Activated T-helper 9 cell treated with anti-CD3 and anti-CD28 coated beads, Interleukin-2, amount 50 U/mL, for 16 hours (primary cell): ENCODE measurements at regions not wholly inside any gene's neighbourhood (a gene's known extent, or its start where the extent isn't known, plus 50 kb on each side); places are given as distances from the start of the nearest gene placed in this dataset.
"Not testable (repeated sequence)": the region's sequence is repeated elsewhere in the genome, so short reads cannot be mapped to it uniquely, and the experiment has no call there.

Experiments
- DNase-seq: peaks from one replicate; pipeline ENCODE4 v3.0.0-alpha.2; 2020; ENCODE audit warnings: low read depth

GRCh38 chr2:87485884-87486283 lies 262.0 kb upstream of the PLGLB2 start:
- DNase-seq, result not testable (repeated sequence)

- DNase-seq, result not testable (repeated sequence)
Measured at GRCh38 chr2:87486413-87486812, 261.5 kb upstream of the PLGLB2 start.

- not testable (repeated sequence) for DNase-seq
Measured at GRCh38 chr2:87488021-87488420, 259.9 kb upstream of the PLGLB2 start.

- DNase-seq, result not testable (repeated sequence)
Measured at GRCh38 chr2:87488991-87489390, 258.9 kb upstream of the PLGLB2 start.

- DNase-seq, result not testable (repeated sequence)
Measured at GRCh38 chr2:87494846-87495245, 253.0 kb upstream of the PLGLB2 start.

GRCh38 chr2:87495455-87495854 lies 252.4 kb upstream of the PLGLB2 start:
- not testable (repeated sequence) for DNase-seq

- not testable (repeated sequence) for DNase-seq
Measured at GRCh38 chr2:87496036-87497006, 251.6 kb upstream of the PLGLB2 start.

- not testable (repeated sequence) for DNase-seq
Measured at GRCh38 chr2:87497135-87497534, 250.8 kb upstream of the PLGLB2 start.

- not testable (repeated sequence) for DNase-seq
Measured at GRCh38 chr2:87497700-87498099, 250.2 kb upstream of the PLGLB2 start.

- not testable (repeated sequence) for DNase-seq
Measured at GRCh38 chr2:87498169-87498853, 249.6 kb upstream of the PLGLB2 start.

GRCh38 chr2:87498854-87499238 lies 249.0 kb upstream of the PLGLB2 start:
- DNase-seq, result not testable (repeated sequence)

- DNase-seq, result not testable (repeated sequence)
Measured at GRCh38 chr2:87499860-87500259, 248.0 kb upstream of the PLGLB2 start.

GRCh38 chr2:87500421-87500820 lies 247.5 kb upstream of the PLGLB2 start:
- not testable (repeated sequence) for DNase-seq

- not testable (repeated sequence) for DNase-seq
Measured at GRCh38 chr2:87500951-87501350, 246.9 kb upstream of the PLGLB2 start.

GRCh38 chr2:87502948-87503347 lies 244.9 kb upstream of the PLGLB2 start:
- not testable (repeated sequence) for DNase-seq

GRCh38 chr2:87505239-87505638 lies 242.6 kb upstream of the PLGLB2 start:
- not testable (repeated sequence) for DNase-seq

- not testable (repeated sequence) for DNase-seq
Measured at GRCh38 chr2:87505909-87506308, 242.0 kb upstream of the PLGLB2 start.

- not testable (repeated sequence) for DNase-seq
Measured at GRCh38 chr2:87507378-87508348, 240.2 kb upstream of the PLGLB2 start.

GRCh38 chr2:87511195-87511778 lies 236.6 kb upstream of the PLGLB2 start:
- not testable (repeated sequence) for DNase-seq

- DNase-seq, result not testable (repeated sequence)
Measured at GRCh38 chr2:87512864-87513530, 234.9 kb upstream of the PLGLB2 start.

- not testable (repeated sequence) for DNase-seq
Measured at GRCh38 chr2:87514034-87514433, 233.9 kb upstream of the PLGLB2 start.
